Keratinocyte (primary cell): ENCODE measurements at regions not wholly inside any gene's neighbourhood (a gene's known extent, or its start where the extent isn't known, plus 50 kb on each side); places are given as distances from the start of the nearest gene placed in this dataset.

ENCODE experiments used
- DNase-seq: peaks from one replicate; pipeline ENCODE4 v3.0.0-alpha.2; 2011; ENCODE audit warnings: low read depth, missing footprints, low spot score
- FAIRE-seq: peaks from 2 replicates; lab custom pipeline; 2011; peaks lifted over from hg19 to GRCh38; lab: Jason Lieb, UNC
- H2AFZ ChIP-seq: 2 replicates; pipeline ENCODE4 v1.6.0; 2012; ENCODE audit warnings: low read length, control low read depth, inconsistent platforms; ENCODE audit not compliant: control insufficient read depth
- H3K27ac ChIP-seq: 2 replicates; pipeline ENCODE4 v1.5.1; 2011; ENCODE audit warnings: low read length; ENCODE audit not compliant: control insufficient read depth, insufficient read depth
- H3K27me3 ChIP-seq: 3 replicates; pipeline ENCODE4 v1.6.0; 2011; ENCODE audit warnings: low read length; ENCODE audit not compliant: control insufficient read depth, insufficient read depth; ENCODE audit errors: extremely low read depth
- H3K36me3 ChIP-seq, 2 experiments: 2 replicates in 1 of 2; 3 replicates in 1 of 2; pipeline ENCODE4 v1.5.1; 2011; ENCODE audit warnings: low read length in 2 of 2, mild to moderate bottlenecking in 1 of 2; ENCODE audit not compliant: control insufficient read depth in 2 of 2, insufficient read depth in 2 of 2; ENCODE audit errors: extremely low read depth in 1 of 2
- H3K4me1 ChIP-seq: 3 replicates; pipeline ENCODE4 v1.5.1; 2011; ENCODE audit warnings: low read length; ENCODE audit not compliant: control insufficient read depth, insufficient read depth; ENCODE audit errors: extremely low read depth
- H3K4me2 ChIP-seq: 3 replicates; pipeline ENCODE4 v1.6.0; 2011; ENCODE audit warnings: low read depth, low read length; ENCODE audit not compliant: control insufficient read depth, insufficient read depth; ENCODE audit errors: extremely low read depth
- H3K4me3 ChIP-seq, 3 experiments: fragments of 200-600 bp in 1 of 3; sonication (generic) in 1 of 3; 2 replicates in 2 of 3; 3 replicates in 1 of 3; pipeline ENCODE4 v1.5.1; 2011 to 2016; ENCODE audit warnings: low read length in 3 of 3, mild to moderate bottlenecking in 3 of 3, control low read depth in 2 of 3, inconsistent platforms in 1 of 3, low read depth in 1 of 3, mixed read lengths in 1 of 3, mixed run types in 1 of 3, moderate library complexity in 1 of 3; ENCODE audit not compliant: control insufficient read depth in 2 of 3, insufficient read depth in 2 of 3; ENCODE audit errors: extremely low read depth in 1 of 3
- H3K79me2 ChIP-seq: 2 replicates; pipeline ENCODE4 v1.6.0; 2012; ENCODE audit warnings: low read length; ENCODE audit not compliant: control insufficient read depth, insufficient read depth
- H3K9ac ChIP-seq: 3 replicates; pipeline ENCODE4 v1.6.0; 2011; ENCODE audit warnings: low read length; ENCODE audit not compliant: control insufficient read depth, insufficient read depth; ENCODE audit errors: extremely low read depth
- H3K9me1 ChIP-seq: 3 replicates; pipeline ENCODE4 v1.6.0; 2011; ENCODE audit warnings: low read length; ENCODE audit not compliant: control insufficient read depth, insufficient read depth; ENCODE audit errors: extremely low read depth
- H3K9me3 ChIP-seq: 2 replicates; pipeline ENCODE4 v1.5.1; 2012; ENCODE audit warnings: low read depth, low read length; ENCODE audit not compliant: control insufficient read depth
- H4K20me1 ChIP-seq: 3 replicates; pipeline ENCODE4 v1.6.0; 2011; ENCODE audit warnings: low read length; ENCODE audit not compliant: control insufficient read depth, insufficient read depth; ENCODE audit errors: extremely low read depth
- EZH2 ChIP-seq: IDR thresholded peaks from one replicate; pipeline ENCODE4 v1.6.1; 2012; ENCODE audit warnings: inconsistent platforms, mild to moderate bottlenecking, low read length, moderate library complexity
- dilution Hi-C: fragments of 300-500 bp; cut with MboI; formaldehyde crosslinking; loops from one replicate; pipeline ENCODE4 v1.7.0; 2020; ENCODE audit warnings: low sequenced_read_pairs; ENCODE audit not compliant: extremely low pct_ligation_motif_present
- TF ChIP-seq, protein P1 (sequence below), 3 experiments: IDR thresholded peaks in 1 of 3; conservative IDR thresholded peaks in 1 of 3; optimal IDR thresholded peaks in 1 of 3; 2 replicates in 2 of 3; 3 replicates in 1 of 3; pipeline versions ENCODE3 to v1.5.1; 2011; ENCODE audit warnings: low read length in 3 of 3, mild to moderate bottlenecking in 3 of 3, moderate library complexity in 2 of 3, control low read depth in 1 of 3, inconsistent platforms in 1 of 3; ENCODE audit not compliant: insufficient read depth in 2 of 3; ENCODE audit errors: extremely low read depth in 1 of 3

DNA sequence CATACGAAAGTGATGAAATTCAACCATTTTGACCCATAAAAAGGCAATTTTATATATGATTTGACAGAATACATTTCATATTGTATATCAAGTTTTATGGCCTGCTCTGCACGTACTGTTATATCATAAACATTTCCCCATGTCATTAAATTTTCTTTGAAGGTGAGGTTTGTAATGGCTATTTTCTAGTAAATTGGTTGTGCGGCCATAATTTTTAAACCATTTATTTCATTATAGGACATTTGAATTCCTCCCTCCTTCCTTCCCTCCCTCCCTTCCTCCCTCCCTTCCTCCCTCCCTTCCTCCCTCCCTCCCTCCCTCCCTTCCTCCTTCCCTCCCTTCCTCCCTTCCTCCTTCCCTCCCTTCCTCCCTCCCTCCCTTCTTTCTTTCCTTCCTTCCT, 87.4 kb upstream of the AGBL1 start:
- no peak for FAIRE-seq
- TF ChIP-seq EZH2, result no peak
- TF ChIP-seq, protein P1, sequence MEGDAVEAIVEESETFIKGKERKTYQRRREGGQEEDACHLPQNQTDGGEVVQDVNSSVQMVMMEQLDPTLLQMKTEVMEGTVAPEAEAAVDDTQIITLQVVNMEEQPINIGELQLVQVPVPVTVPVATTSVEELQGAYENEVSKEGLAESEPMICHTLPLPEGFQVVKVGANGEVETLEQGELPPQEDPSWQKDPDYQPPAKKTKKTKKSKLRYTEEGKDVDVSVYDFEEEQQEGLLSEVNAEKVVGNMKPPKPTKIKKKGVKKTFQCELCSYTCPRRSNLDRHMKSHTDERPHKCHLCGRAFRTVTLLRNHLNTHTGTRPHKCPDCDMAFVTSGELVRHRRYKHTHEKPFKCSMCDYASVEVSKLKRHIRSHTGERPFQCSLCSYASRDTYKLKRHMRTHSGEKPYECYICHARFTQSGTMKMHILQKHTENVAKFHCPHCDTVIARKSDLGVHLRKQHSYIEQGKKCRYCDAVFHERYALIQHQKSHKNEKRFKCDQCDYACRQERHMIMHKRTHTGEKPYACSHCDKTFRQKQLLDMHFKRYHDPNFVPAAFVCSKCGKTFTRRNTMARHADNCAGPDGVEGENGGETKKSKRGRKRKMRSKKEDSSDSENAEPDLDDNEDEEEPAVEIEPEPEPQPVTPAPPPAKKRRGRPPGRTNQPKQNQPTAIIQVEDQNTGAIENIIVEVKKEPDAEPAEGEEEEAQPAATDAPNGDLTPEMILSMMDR (optimal IDR thresholded peaks at IDR 0.05 in 1 of 3, IDR thresholded peaks at IDR 0.05 in 1 of 3, conservative IDR thresholded peaks at IDR 0.05 in 1 of 3; ENCODE audit: extremely low read depth in 1 of 3, insufficient read depth in 2 of 3, low read length in 3 of 3), result no peak
- dilution Hi-C loops, result no loop called here

DNA sequence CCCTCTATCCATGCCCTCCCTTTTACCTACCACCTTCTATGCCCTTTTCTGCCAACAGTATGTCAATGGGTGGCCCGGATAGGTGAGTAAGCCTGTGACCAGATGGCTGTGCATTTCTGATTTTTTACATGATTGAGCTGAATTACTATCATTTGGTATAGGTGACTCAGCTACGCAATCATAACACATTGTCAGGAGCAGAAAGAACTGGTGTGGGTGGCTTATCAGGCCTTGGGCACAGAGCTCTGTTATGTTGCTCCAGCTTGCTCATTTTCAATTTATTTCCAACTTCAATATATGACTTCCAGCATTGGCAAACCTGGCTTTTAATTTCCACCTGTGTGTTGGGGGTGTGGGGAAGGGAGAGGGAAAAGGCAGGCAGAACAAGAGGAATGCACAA, 86.6 kb upstream of the AGBL1 start:
- no peak overlapping the region for H3K4me2 ChIP-seq
- H3K9me3 ChIP-seq, result no peaks in the 10 kb centered on the region
- DNase-seq, result no peak
- H3K36me3 ChIP-seq, result no peaks in the 10 kb centered on the region
- H3K9me1 ChIP-seq, result no peaks in the 10 kb centered on the region
- H3K27ac ChIP-seq, result no peak overlapping the region
- no peak overlapping the region for H2AFZ ChIP-seq
- no peak overlapping the region for H3K4me3 ChIP-seq
- H4K20me1 ChIP-seq, result no peaks in the 10 kb centered on the region
- no peak for TF ChIP-seq EZH2
- TF ChIP-seq, protein P1 (optimal IDR thresholded peaks at IDR 0.05 in 1 of 3, IDR thresholded peaks at IDR 0.05 in 1 of 3, conservative IDR thresholded peaks at IDR 0.05 in 1 of 3; ENCODE audit: extremely low read depth in 1 of 3, insufficient read depth in 2 of 3, low read length in 3 of 3), result no peak
- FAIRE-seq, result no peak
- H3K79me2 ChIP-seq, result no peaks in the 10 kb centered on the region
- no peaks in the 10 kb centered on the region for H3K4me1 ChIP-seq
- no peaks in the 10 kb centered on the region for H3K27me3 ChIP-seq
- dilution Hi-C loops, result no loop called here
- H3K9ac ChIP-seq, result no peak overlapping the region

More for the DNA sequence above, 87.4 kb upstream of the AGBL1 start:
- H3K79me2 ChIP-seq, result no peaks in the 10 kb centered on the region
- no peaks in the 10 kb centered on the region for H3K9me3 ChIP-seq
- H3K9me1 ChIP-seq, result no peaks in the 10 kb centered on the region
- no peaks in the 10 kb centered on the region for H3K4me1 ChIP-seq
- H3K4me2 ChIP-seq, result no peak overlapping the region
- H3K4me3 ChIP-seq, result no peak overlapping the region
- H2AFZ ChIP-seq, result no peak overlapping the region
- no peaks in the 10 kb centered on the region for H3K27me3 ChIP-seq
- DNase-seq, result no peak
- H3K36me3 ChIP-seq, result no peaks in the 10 kb centered on the region
- no peak overlapping the region for H3K27ac ChIP-seq
- H4K20me1 ChIP-seq, result no peaks in the 10 kb centered on the region
- no peak overlapping the region for H3K9ac ChIP-seq
